Loucy (cell line): ENCODE measurements at regions not wholly inside any gene's neighbourhood (a gene's known extent, or its start where the extent isn't known, plus 50 kb on each side); places are given as distances from the start of the nearest gene placed in this dataset.

Experiments
- CTCF ChIP-seq: fragments of 200-600 bp; sonication (generic); conservative IDR thresholded peaks from 2 replicates; pipeline ENCODE4 v1.5.1; 2014; ENCODE audit warnings: mild to moderate bottlenecking, antibody characterized with exemption, low read length
- EZH2phosphoT487 ChIP-seq: fragments of 200-600 bp; IDR thresholded peaks from 2 replicates; pipeline ENCODE4 v1.6.1; 2018; ENCODE audit warnings: antibody characterized with exemption, mild to moderate bottlenecking, moderate library complexity, borderline replicate concordance

- no peak for TF ChIP-seq CTCF
- TF ChIP-seq EZH2phosphoT487: no peak
Measured at GRCh38 chr12:67722296-67722695, 73.8 kb downstream of the DYRK2 start.
